ENCODE measurements at regions not wholly inside any gene's neighbourhood (a gene's known extent, or its start where the extent isn't known, plus 50 kb on each side); places are given as distances from the start of the nearest gene placed in this dataset.

DNA sequence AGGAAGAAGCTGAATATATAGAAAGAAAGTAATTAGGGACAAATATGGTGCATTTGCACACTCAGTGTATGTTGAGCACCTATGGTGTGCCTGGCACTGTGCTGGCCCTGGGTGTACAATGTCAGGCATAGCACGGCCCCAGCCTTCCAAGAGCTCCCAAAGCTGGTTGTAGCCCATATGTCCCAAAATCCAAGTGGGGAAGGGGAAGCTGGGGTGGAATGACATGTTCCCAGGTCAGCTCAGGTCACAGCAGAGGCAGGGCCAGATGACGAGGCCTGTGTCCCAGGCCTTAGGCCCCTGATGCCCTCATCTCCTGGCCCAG lies 170.0 kb downstream of the VEGFA start:
- Histone ChIP-seq H3K27me3 (no peaks in the 10 kb centered on the region), H3K36me3 (no peaks in the 10 kb centered on the region), H3K27ac (no peak overlapping the region), H3K4me3 (no peak overlapping the region), H3K4me1 (peaks cover 0 to 7% (median 5%) of the 10 kb centered on the region in 4 donors), H3K9me3 (peaks cover 0 to 3% (median 2%) of the 10 kb centered on the region in 4 donors)
- TF ChIP-seq EP300 (IDR thresholded peaks at IDR 0.05) (no peak), POLR2A (IDR thresholded peaks at IDR 0.05) (no peak), POLR2AphosphoS5 (IDR thresholded peaks at IDR 0.05) (no peak)
- TF ChIP-seq, protein P1, sequence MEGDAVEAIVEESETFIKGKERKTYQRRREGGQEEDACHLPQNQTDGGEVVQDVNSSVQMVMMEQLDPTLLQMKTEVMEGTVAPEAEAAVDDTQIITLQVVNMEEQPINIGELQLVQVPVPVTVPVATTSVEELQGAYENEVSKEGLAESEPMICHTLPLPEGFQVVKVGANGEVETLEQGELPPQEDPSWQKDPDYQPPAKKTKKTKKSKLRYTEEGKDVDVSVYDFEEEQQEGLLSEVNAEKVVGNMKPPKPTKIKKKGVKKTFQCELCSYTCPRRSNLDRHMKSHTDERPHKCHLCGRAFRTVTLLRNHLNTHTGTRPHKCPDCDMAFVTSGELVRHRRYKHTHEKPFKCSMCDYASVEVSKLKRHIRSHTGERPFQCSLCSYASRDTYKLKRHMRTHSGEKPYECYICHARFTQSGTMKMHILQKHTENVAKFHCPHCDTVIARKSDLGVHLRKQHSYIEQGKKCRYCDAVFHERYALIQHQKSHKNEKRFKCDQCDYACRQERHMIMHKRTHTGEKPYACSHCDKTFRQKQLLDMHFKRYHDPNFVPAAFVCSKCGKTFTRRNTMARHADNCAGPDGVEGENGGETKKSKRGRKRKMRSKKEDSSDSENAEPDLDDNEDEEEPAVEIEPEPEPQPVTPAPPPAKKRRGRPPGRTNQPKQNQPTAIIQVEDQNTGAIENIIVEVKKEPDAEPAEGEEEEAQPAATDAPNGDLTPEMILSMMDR (IDR thresholded peaks at IDR 0.05), result no peak
- no peak for DNase-seq
- WGBS, 5 donors, result 84 to 93% (median 91%) methylated on average over 2 of the region's 2 CpGs
- intact Hi-C loops (cut with DNase I; ENCODE audit: low total_unique reads), result no loop called here

DNA sequence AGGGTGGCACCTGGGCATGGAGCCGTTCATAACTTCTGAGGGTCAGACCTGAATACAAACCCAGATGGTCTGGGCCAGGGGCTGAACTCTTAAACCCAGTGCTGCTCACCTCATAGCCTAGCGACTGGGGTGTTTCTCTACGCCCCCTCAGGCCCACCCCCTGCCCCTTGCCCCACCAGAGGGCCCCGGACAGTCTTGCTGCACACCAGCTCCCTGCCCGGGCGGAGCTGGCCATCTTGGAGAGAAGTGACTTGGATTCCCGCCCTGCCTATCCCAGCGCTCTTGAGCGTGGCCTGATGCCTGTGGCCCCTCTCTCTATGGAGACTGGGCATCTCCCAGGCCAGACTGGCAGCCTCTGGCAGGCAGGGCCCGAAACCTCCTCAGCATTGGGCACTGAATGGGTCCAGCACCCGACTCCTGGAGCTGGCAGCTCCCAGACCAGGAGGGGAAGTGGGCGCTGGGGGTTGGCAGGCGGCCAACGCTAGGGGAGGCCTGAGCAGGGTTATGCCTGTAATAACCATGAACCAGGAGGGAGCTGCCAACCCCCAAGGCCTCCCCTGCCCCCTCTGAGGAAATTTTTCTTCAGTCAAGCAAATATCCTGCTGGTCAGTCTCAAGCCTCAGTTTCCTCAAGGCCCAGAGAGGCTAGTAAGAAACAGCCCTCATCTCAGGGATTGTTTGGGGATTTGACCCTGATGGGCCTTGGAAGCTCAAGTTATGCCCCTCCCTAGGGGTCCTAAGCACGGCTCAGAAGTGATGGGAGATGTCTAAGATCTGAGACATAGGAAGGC lies 169.5 kb downstream of the VEGFA start:
- TF ChIP-seq, protein P1 (IDR thresholded peaks at IDR 0.05), result no peak
- TF ChIP-seq POLR2A (IDR thresholded peaks at IDR 0.05) (no peak), EP300 (IDR thresholded peaks at IDR 0.05) (no peak), POLR2AphosphoS5 (IDR thresholded peaks at IDR 0.05) (no peak)
- Histone ChIP-seq H3K4me1 (peaks cover 0 to 7% (median 5%) of the 10 kb centered on the region in 4 donors), H3K27ac (no peak overlapping the region), H3K27me3 (no peaks in the 10 kb centered on the region), H3K36me3 (no peaks in the 10 kb centered on the region), H3K4me3 (no peak overlapping the region), H3K9me3 (no peaks in the 10 kb centered on the region)
- 76 to 87% (median 83%) methylated on average over 14 to 15 of the region's 15 CpGs for WGBS, 5 donors
- intact Hi-C loops (cut with DNase I; ENCODE audit: low total_unique reads), result no loop called here
- DNase-seq, result peak in 1 of 2 donors; percentile 25

DNA sequence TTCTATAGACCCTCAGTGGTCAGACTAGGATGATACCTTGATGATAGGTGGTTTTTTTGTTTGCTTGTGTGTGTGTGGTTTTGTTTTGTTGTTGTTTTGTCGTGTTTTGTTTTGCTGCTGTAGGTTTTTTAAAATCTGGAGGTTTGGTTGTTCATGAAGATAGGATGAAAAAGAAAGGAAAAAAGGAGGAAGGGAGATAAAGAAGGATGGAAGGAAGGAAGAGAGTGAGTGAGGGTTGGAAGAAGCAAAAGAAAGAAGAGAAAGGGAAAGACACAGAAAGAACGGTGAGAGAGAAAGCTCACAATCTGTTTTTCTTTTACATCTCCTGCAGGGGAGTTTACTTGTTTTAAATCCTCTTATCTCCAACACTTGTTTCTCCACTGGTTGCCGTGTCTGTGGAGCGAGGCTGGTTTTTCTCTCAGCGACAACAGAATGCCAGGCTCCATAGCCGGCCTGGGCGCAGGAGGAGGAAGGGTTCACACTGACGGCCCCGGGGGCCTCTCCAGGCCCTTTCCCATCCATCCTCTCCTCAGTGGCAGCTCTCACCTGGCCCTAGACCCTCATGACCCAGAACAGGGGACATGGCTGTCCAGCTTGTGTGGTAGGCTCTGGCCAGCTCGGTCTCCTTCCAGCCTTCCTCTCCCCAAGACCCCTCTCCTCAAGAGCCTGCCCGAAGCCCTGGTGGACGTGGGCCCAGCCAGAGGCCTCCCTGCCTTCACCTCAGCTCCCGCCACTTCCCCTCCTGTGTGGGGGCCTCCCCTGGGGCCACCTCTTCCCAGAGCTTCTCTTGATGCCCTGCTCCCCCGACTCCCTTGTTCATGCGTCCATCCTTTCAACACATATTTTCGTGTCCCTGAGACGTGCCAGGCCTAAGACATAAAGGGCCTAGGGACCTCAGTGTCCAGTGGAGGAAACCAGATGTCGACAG lies 168.4 kb downstream of the VEGFA start:
- intact Hi-C loops (cut with DNase I; ENCODE audit: low total_unique reads), result no loop called here
- no peak for DNase-seq
- TF ChIP-seq, protein P1 (IDR thresholded peaks at IDR 0.05), result no peak
- TF ChIP-seq EP300 (IDR thresholded peaks at IDR 0.05) (no peak), POLR2A (IDR thresholded peaks at IDR 0.05) (no peak), POLR2AphosphoS5 (IDR thresholded peaks at IDR 0.05) (no peak)
- Histone ChIP-seq H3K9me3 (no peaks in the 10 kb centered on the region), H3K27ac (no peak overlapping the region), H3K4me3 (no peak overlapping the region), H3K4me1 (peaks cover 0 to 16% (median 6%) of the 10 kb centered on the region in 4 donors), H3K27me3 (no peaks in the 10 kb centered on the region), H3K36me3 (no peaks in the 10 kb centered on the region)
- WGBS, 5 donors, result 82 to 93% (median 87%) methylated on average over 18 of the region's 18 CpGs
